NCI-H510A treated with DMSO at 0.1 percent for 48 hours (cell line): ENCODE measurements at regions not wholly inside any gene's neighbourhood (a gene's known extent, or its start where the extent isn't known, plus 50 kb on each side); places are given as distances from the start of the nearest gene placed in this dataset.

Source experiments
- DNase-seq: peaks from one replicate; lab custom pipeline; 2025; lab: John Stamatoyannopoulos, UW

DNA sequence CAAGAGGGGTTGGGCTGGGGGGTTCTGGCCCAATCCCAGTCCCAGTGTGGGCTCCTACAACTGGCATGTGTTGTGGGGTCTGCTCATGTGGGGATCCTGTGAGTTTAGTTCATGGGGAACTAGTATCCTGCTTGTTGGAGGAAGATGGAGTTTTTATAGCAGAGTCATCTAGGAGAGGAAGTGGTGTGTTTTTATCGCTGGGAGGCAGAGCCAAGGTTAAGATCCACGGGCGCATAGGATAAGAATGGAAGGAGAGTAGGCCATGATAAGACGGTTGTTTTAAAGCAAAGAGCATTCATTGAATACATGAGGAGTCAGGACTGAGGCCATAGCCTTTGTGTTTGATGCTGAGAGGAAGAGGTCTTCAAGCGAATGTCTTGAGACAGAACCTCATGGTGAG lies 211.6 kb upstream of the COBL start:
- no peak for DNase-seq

DNA sequence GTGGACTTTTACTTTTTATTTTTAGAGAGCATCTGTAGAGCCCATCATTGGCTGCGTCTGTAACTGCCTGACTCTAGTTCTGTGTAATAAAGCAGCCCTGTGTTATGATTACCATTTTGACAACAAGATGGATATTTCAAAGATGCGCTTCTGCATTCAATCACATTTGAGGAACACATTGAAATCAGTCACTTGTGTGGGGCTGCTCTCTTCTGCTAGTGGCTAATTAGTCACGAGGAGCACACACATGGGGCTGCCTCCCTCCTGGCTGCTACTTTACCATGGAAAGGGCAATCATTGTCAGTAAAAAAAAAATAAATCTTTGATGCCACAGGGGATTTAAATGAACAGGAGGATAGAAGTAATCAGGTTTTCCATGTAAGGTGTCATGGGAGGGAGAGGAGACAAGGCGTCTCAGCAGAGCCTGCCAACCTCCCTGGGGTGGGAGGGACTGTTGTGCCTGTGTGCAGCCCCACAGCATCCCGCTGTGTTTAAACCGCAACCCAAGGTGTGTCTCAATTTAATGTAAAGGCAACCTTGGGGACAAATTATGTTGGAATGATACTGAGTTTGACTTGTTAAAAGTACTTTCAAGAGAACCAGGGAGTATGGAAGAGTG lies 205.2 kb upstream of the COBL start:
- no peak for DNase-seq

DNA sequence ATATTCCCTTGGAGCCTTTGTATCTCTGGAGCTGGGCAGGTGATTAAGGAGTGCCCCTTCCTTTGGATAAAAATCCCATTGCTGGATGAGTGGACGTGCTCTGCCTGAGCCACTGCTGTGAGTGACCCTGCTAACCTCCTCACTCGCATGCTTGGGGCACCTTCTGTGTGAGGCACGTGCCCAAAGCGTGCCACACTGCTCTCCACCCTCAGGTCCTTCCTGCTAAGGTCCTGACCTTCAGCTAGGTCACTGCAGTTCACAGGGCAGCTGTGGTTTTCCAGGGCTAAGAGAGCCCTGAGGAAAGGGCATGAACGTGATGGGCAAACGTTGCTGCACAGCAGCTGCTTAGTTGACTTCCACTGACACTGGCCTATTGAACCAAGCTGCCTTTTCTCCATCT lies 204.4 kb upstream of the COBL start:
- no peak for DNase-seq

DNA sequence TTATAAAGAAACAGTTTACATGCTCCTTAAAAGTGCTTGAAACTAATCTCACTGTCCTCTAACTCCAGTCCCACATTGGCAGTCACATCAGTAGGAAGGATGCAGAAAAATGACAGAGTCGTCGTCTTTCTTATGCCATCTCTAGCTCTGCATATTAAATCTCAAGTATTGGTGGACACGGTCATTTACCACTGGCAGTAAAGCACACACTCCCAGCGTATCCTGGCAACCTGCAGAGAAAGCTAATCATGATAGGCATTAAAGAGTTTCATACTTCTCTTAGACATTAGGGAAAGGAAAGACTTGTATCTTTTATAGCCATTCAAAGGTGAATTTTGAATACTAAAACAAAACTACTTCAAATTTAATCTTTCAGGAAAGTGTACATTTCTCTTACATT lies 202.0 kb upstream of the COBL start:
- peak; percentile 75 for DNase-seq

DNA sequence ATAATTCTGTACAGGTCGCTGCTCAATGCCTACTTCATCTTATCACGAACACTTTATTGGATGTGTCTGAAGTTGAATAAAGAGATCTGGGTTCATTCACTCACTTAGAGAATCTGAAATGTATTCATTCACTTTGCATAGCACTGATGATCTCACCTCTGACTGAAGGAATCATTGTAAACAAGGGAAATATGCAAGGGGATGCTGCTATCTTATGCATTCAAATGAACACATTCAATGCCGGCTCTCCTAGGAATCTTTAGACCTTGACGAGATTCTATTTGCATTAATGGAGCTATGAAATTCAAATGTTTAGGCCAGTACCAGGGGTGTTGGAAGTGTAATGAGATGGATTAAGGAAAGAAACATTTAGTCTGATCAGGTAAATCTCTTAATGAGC lies 200.6 kb upstream of the COBL start:
- DNase-seq: no peak

DNA sequence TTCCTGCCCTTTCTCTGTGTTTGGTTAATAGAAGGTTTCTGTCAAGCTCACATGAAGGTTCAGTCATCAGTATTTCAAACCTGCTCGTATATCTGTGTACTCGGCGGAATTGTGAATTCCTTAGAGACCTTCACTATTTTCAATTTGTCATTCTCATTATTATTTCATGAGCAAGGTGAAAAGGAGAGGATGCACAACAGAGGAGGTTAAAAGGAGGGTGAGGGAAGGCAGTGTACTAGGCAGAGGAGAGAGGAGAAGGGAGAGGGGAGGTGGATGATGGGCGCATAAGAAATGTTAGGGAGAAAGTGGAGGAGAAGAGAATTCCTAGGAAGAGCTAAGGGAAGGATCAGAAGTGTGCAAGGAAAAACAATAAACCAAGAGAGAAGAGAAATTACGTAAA lies 185.0 kb upstream of the COBL start:
- no peak for DNase-seq

DNA sequence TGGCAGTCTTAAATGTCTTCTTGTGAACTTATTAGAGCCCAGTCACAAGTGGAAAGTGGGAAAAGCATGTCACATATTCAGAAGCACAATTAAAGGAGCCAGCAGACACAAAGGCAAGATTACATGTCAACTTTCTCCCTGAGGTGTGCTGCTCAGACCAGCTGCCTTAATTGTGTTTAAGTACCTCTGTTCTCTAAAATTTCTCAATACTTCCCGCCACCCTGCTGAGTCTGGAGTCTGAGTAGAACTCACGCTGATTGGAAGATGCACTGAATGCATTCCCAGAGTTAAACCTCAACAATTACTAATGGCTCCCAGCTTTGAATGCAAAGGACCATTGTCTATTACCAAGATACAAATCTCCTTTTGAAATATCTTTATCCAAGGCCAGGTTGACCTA lies 166.4 kb upstream of the COBL start:
- DNase-seq: no peak

GRCh38 chr7:51481421-51481820 lies 164.8 kb upstream of the COBL start:
- DNase-seq: no peak

DNA sequence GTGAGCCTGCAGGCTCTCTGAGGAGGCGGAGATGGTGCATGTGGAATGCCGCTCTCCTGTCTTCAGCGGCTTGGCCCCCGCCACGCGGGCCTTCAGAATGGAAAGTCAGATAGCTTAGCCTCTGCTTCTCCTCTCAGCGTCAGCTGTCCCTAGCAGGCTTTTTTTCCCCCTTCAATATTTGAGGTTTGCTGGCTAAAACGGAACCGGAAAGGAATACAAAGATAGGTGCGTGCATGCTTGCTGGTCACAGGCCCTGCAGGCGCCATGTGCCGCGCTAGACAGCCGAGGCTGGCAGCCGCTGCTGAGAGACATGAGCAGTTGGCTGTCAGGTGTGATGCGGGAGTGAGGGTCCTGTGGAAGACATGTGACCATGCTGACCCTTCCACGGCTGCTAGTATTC lies 161.2 kb upstream of the COBL start:
- no peak for DNase-seq

GRCh38 chr7:51477323-51477722 lies 160.7 kb upstream of the COBL start:
- no peak for DNase-seq

GRCh38 chr7:51476026-51476425 lies 159.4 kb upstream of the COBL start:
- no peak for DNase-seq

DNA sequence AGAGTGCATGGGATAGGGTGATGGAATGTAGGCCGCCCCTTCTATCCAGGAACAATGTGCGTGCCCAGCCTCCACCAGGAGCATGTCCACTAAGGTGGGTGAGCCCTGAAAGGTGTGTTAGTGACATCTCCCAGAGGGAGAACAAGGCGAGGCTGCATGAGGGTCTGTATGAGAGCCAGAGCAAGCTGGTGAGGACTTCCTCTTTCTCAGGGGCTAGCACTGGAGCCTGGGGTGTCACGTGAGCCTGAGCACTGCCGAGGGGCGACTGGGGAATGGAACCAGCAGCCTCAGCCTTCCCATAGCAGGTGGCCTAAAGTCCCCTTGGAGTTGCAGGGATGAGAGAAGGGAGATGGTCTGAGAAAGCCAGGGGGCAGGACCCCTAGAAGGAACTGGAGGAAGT lies 156.3 kb upstream of the COBL start:
- DNase-seq: no peak

GRCh38 chr7:51471981-51472296 lies 155.3 kb upstream of the COBL start:
- no peak for DNase-seq

DNA sequence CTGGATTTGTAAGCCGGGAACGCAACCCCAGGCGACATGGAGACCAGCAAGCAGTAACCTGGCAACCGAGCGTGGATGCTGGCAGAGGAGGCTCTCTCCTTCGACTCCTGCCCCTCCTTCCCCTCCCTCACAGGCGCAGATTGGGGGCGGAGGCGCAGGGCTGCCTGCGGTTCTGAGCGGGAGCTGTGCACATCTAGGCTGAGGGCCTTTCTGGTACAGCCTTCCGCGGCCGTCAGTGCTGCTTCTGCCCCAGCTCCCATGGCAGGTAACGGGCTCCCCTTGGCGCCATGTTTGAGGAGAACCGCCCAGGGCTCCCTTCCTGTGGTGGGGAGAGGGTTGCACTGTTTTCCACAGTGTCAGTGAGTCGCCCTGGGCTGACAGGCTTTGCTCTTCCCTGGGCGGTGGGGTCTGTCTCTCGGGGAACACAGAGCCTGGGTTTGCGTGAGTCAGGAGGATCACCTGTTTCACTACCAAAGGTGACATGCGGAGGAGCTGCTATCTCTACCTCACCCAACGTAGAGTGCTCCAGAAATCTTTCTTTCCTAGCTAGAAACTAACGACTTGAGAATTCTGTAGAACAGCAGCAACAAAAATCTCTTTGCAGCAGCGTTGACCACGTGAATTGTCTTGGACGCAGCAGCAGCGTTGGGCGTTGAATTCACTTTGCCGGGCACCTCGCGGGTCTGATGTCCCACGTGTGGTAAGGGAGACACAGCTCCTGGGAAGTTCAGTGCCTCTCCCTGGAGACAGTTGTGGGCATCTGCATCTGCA lies 154.8 kb upstream of the COBL start:
- peak; percentile 31 for DNase-seq

DNA sequence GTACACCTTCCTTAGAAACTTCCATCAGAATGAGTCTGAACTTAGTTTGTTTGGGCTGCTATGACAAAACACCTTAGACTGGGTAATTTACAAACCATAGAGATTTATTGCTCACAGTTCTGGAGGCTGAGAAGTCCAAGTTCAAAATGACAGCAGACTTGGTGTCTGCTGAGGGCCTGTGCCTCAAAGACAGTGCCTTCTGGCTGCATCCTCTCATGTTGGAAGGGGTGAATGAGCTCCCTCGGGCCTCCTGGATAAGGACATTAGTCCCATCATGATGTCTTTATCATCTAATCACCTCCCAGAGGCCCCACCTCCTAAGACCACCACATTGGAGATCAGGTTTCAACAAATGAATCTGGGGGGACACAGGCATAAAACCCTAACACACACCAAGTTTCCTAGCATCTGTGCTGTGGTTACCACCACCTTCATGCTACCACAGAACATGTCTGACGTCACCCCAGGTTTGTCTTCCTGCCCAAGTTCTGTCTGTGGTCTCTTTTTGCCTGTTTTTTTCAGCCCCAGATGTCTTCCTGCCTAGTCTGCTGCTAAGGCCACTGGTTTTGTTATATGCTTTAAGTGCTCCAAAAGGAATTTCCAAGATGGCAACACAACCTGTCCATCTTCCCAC lies 150.9 kb upstream of the COBL start:
- no peak for DNase-seq

DNA sequence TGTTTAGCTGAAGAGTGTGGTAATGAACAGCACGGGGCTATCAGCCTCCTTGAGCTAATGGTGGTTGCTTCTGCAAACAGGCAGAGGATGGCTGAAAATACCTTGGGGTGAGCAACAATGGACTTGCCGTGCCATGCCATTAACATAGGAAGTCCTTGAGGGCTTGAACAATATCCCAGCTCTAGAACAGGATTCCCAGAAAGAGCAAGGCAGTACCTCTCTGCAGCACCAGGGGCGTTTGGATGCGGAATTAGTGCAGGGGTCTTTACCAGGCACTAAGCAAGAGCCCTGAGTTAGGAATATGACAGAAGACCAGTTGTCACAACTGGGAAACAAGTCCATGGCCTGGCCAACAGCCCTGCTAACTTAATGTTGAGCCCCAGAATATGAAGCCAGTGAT lies 143.2 kb upstream of the COBL start:
- DNase-seq: no peak

DNA sequence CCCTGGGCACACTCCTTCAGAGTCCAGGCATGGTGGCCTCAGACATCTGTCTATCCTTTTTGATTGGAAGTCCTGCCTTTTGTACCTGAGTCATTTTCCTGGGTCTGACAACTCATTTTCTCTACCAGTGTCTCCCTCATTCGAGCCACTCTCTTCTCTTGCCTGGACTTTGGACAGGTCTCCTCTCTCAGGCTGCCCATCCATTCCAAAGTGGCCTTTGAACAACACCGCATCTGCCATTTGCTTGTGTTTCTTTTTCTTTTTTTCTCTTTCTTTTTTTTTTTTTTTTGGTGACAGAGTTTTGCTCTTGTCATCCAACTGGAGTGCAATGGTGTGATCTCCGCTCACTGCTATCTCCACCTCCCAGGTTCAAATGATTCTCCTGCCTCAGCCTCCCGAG lies 142.1 kb upstream of the COBL start:
- no peak for DNase-seq

- DNase-seq: no peak
Observed at GRCh38 chr7:51457079-51457478, 140.5 kb upstream of the COBL start.

DNA sequence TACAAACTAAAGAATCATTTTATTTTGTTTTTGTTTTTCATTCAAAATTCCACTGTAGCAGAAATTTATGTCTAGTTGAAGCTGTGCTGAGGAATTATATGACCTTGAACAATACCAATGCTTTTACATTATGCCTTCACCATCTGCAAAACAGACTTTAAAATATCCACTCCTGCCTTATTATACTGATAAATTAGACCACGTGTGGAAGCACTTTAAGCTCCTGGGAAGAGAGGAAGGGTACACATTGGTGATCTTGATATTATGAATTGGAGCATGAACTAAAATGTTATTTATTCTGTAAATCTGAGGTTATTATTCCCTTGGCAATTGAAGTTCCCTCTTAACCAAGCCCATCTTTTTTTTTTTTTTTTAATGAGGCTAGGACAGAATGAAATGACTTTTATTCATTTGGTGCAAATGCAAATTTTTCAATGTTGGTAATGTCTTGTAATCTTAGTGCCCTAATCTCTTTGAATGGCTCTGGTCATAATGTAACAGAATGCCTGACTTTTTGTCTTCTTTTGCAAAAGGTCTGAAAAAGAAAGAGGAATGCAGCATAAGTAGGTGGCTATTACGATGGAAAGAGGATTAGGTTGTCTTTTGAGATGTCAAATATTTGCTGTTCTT lies 139.9 kb upstream of the COBL start:
- DNase-seq: no peak

GRCh38 chr7:51455948-51456347 lies 139.3 kb upstream of the COBL start:
- DNase-seq: peak; percentile 91

DNA sequence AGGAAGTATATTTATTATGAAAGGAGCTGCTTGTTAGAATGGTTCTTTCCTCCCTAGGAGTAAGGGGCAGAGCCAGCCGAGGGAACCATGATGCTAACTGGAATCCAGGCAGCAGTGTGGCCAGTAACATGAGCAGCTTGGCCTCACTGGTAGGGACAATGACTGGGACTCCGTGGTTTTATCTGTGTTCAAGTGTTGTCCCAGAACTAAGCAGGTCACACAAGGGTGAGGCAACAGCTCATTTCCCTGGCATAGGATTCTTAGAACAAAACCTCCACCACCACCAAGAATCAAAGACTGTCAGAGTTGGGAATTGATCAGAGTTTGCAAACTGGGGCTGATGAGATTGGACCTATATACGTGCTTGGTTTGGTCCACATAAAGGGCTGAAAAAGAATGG lies 138.9 kb upstream of the COBL start:
- DNase-seq: peak; percentile 78

DNA sequence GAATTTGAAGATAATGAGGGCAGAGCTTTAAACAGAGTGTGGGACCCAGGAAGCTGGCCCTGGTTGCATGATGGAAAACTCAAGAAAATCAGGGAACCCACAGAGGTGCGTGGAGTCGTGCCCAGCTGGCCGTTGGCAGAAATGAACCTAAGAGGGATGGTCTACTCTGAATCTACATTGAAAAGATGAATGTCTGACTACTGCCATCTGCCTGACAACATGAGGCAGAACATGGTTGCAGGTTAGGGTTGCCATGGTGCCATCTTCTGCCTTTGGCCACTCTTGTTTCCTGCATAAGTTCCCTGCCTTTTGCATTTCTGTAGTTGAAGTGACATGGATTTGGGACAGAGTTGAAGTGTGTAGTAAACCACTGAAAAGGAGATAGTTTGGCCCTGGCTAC lies 138.5 kb upstream of the COBL start:
- peak; percentile 50 for DNase-seq

GRCh38 chr7:51452694-51453093 lies 136.1 kb upstream of the COBL start:
- no peak for DNase-seq
